ENCODE measurements at regions not wholly inside any gene's neighbourhood (a gene's known extent, or its start where the extent isn't known, plus 50 kb on each side); places are given as distances from the start of the nearest gene placed in this dataset.
"Not testable (repeated sequence)": the region's sequence is repeated elsewhere in the genome, so short reads cannot be mapped to it uniquely, and the experiment has no call there.

DNA sequence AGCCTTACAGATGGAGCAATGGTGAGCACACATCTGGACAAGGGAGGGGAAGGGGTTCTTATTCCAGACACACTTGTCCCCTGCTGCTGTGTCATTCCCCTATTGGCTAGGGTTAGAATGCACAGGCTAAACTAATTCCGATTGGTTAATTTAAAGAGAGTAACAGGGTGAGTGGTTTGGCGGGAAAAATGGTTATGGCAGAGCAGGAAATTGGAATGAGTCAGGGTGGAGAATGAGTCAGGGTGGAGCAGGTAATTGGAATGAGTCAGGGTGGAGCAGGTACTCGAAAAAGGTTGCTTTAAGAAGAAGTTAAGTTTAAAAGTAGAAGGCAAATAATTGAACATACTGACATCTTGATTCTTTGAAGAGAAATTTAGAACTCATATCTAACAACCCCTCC is 112.5 kb downstream of the VSIG4 start:
- TF ChIP-seq, protein P1, sequence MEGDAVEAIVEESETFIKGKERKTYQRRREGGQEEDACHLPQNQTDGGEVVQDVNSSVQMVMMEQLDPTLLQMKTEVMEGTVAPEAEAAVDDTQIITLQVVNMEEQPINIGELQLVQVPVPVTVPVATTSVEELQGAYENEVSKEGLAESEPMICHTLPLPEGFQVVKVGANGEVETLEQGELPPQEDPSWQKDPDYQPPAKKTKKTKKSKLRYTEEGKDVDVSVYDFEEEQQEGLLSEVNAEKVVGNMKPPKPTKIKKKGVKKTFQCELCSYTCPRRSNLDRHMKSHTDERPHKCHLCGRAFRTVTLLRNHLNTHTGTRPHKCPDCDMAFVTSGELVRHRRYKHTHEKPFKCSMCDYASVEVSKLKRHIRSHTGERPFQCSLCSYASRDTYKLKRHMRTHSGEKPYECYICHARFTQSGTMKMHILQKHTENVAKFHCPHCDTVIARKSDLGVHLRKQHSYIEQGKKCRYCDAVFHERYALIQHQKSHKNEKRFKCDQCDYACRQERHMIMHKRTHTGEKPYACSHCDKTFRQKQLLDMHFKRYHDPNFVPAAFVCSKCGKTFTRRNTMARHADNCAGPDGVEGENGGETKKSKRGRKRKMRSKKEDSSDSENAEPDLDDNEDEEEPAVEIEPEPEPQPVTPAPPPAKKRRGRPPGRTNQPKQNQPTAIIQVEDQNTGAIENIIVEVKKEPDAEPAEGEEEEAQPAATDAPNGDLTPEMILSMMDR (IDR thresholded peaks at IDR 0.05; ENCODE audit: low read depth, low read length, poor library complexity, severe bottlenecking), result not testable (repeated sequence)
- TF ChIP-seq EZH2phosphoT487 (IDR thresholded peaks at IDR 0.05; ENCODE audit: borderline replicate concordance, low read length), result not testable (repeated sequence)
